K562 (cell line): ENCODE measurements at regions not wholly inside any gene's neighbourhood (a gene's known extent, or its start where the extent isn't known, plus 50 kb on each side); places are given as distances from the start of the nearest gene placed in this dataset.

Experiments
- AFF1 ChIP-seq, 2 experiments: fragments of 450-650 bp; IDR thresholded peaks; 2 replicates each; pipeline ENCODE4 v1.6.1; 2018; ENCODE audit warnings: mild to moderate bottlenecking in 2 of 2, low read depth in 1 of 2; ENCODE audit not compliant: partially characterized antibody in 2 of 2
- ARID2 ChIP-seq: fragments of 450-650 bp; IDR thresholded peaks from 2 replicates; pipeline ENCODE4 v1.6.1; 2017; ENCODE audit warnings: antibody characterized with exemption, mild to moderate bottlenecking
- BHLHE40 ChIP-seq: IDR thresholded peaks from 2 replicates; pipeline ENCODE4 v1.6.1; 2011; ENCODE audit warnings: low read length, improper control_type of control experiment
- C11orf30 ChIP-seq: fragments of 450-650 bp; IDR thresholded peaks from 2 replicates; pipeline ENCODE4 v1.6.1; 2016; ENCODE audit warnings: low read depth, mild to moderate bottlenecking
- CREB1 ChIP-seq, 2 experiments: sonication (generic) in 1 of 2; formaldehyde crosslinking in 1 of 2; IDR thresholded peaks; 2 replicates each; pipeline versions ENCODE4 v1.6.1 to v1.8.0; 2012 to 2022; ENCODE audit warnings: inconsistent platforms in 1 of 2, mild to moderate bottlenecking in 1 of 2, missing genetic modification reagents in 1 of 2, moderate library complexity in 1 of 2
- CTBP1 ChIP-seq: fragments of 450-650 bp; IDR thresholded peaks from 2 replicates; pipeline ENCODE4 v1.6.1; 2016; ENCODE audit warnings: borderline replicate concordance
- E2F3 ChIP-seq: fragments of 250-450 bp; sonication (Bioruptor Pico); IDR thresholded peaks from 2 replicates; pipeline ENCODE4 v1.4.0; 2020; ENCODE audit warnings: mild to moderate bottlenecking
- IFI16 ChIP-seq: fragments of 250-450 bp; sonication (Bioruptor Pico); IDR thresholded peaks from 2 replicates; pipeline ENCODE4 v2.1.2; 2022; ENCODE audit warnings: mild to moderate bottlenecking, inconsistent platforms
- KLF6 ChIP-seq: fragments of 250-450 bp; sonication (Bioruptor Pico); IDR thresholded peaks from 2 replicates; pipeline ENCODE4 v1.4.0; 2020; ENCODE audit warnings: mild to moderate bottlenecking, moderate library complexity, borderline replicate concordance
- PHF8 ChIP-seq: fragments of 200-600 bp; sonication (generic); IDR thresholded peaks from 2 replicates; pipeline ENCODE4 v1.6.1; 2012; ENCODE audit warnings: mixed run types, mild to moderate bottlenecking, inconsistent platforms, low read length, moderate library complexity, borderline replicate concordance
- REST ChIP-seq, 2 experiments: fragments of 450-650 bp; formaldehyde crosslinking in 1 of 2; IDR thresholded peaks; 2 replicates each; pipeline versions ENCODE4 v1.4.0 to v1.6.1; 2014 to 2020; ENCODE audit warnings: mild to moderate bottlenecking in 2 of 2, borderline replicate concordance in 1 of 2, low read depth in 1 of 2
- SMAD2 ChIP-seq: fragments of 150-350 bp; IDR thresholded peaks from 2 replicates; pipeline ENCODE4 v1.6.1; 2014; ENCODE audit warnings: low read depth, mild to moderate bottlenecking, low read length
- TAF9B ChIP-seq: fragments of 450-650 bp; IDR thresholded peaks from 2 replicates; pipeline ENCODE4 v1.6.1; 2018; ENCODE audit warnings: mild to moderate bottlenecking; ENCODE audit not compliant: partially characterized antibody
- ZNF507 ChIP-seq: conservative IDR thresholded peaks from 2 replicates; pipeline ENCODE4 v1.6.1; 2017; ENCODE audit warnings: missing genetic modification characterization, missing compliant biosample characterization

- no peak for TF ChIP-seq AFF1 (IDR thresholded peaks at IDR 0.05; ENCODE audit: low read depth in 1 of 2, partially characterized antibody in 2 of 2)
- TF ChIP-seq REST (IDR thresholded peaks at IDR 0.05; ENCODE audit: borderline replicate concordance), result no peak
- no peak for TF ChIP-seq REST (CRISPR knock-in tag; IDR thresholded peaks at IDR 0.05; ENCODE audit: low read depth)
- TF ChIP-seq C11orf30, result peak; percentile 16; the same call in 1 of the 2 replicates
- no peak for TF ChIP-seq KLF6 (CRISPR knock-in tag)
- no peak for TF ChIP-seq TAF9B
- no peak for TF ChIP-seq BHLHE40
- no peak for TF ChIP-seq ARID2
- TF ChIP-seq CTBP1, result no peak
- no peak for TF ChIP-seq E2F3 (CRISPR knock-in tag)
- TF ChIP-seq SMAD2, result no peak
- TF ChIP-seq CREB1 (IDR thresholded peaks at IDR 0.05), result no peak
- no peak for TF ChIP-seq CREB1 (CRISPR knock-in tag; IDR thresholded peaks at IDR 0.05)
- TF ChIP-seq PHF8, result no peak
- no peak for TF ChIP-seq ZNF507 (tag)
- no peak for TF ChIP-seq IFI16 (CRISPR knock-in tag)
These were observed 65.0 kb upstream of the ACYP2 start (continued) for GRCh38 chr2:54050445-54050844.
